Ishikawa (cell line): ENCODE measurements at regions not wholly inside any gene's neighbourhood (a gene's known extent, or its start where the extent isn't known, plus 50 kb on each side); places are given as distances from the start of the nearest gene placed in this dataset.

ENCODE experiments used
- CEBPB ChIP-seq: IDR thresholded peaks from 2 replicates; pipeline ENCODE4 v1.6.1; 2012
- CREB1 ChIP-seq: IDR thresholded peaks from 2 replicates; pipeline ENCODE4 v1.6.1; 2012; ENCODE audit warnings: low read depth
- EGR1 ChIP-seq: IDR thresholded peaks from 2 replicates; pipeline ENCODE4 v1.6.1; 2012
- EP300 ChIP-seq: IDR thresholded peaks from 2 replicates; pipeline ENCODE4 v1.6.1; 2012; ENCODE audit warnings: borderline replicate concordance
- FOXM1 ChIP-seq: IDR thresholded peaks from 2 replicates; pipeline ENCODE4 v1.6.1; 2012; ENCODE audit warnings: low read depth, borderline replicate concordance
- NFIC ChIP-seq: IDR thresholded peaks from 2 replicates; pipeline ENCODE4 v1.6.1; 2012
- RAD21 ChIP-seq: IDR thresholded peaks from 2 replicates; pipeline ENCODE4 v1.6.1; 2012; ENCODE audit warnings: low read depth
- TAF1 ChIP-seq: IDR thresholded peaks from 2 replicates; pipeline ENCODE4 v1.6.1; 2012; ENCODE audit warnings: low read depth, mild to moderate bottlenecking
- TCF12 ChIP-seq: IDR thresholded peaks from 2 replicates; pipeline ENCODE4 v1.6.1; 2012; ENCODE audit warnings: low read depth
- TEAD4 ChIP-seq: IDR thresholded peaks from 2 replicates; pipeline ENCODE4 v1.6.1; 2012
- YY1 ChIP-seq: IDR thresholded peaks from 2 replicates; pipeline ENCODE4 v1.6.1; 2012; ENCODE audit warnings: low read depth
- ZBTB7A ChIP-seq: IDR thresholded peaks from 2 replicates; pipeline ENCODE4 v1.6.1; 2012; ENCODE audit warnings: low read depth
- TF ChIP-seq, protein P1 (sequence below): IDR thresholded peaks from 2 replicates; pipeline ENCODE4 v1.6.1; 2012
- TF ChIP-seq, protein P2 (sequence below): IDR thresholded peaks from 2 replicates; pipeline ENCODE4 v1.6.1; 2012; ENCODE audit warnings: low read depth, mild to moderate bottlenecking
- TF ChIP-seq, protein P3 (sequence below): IDR thresholded peaks from 2 replicates; pipeline ENCODE4 v1.6.1; 2012

DNA sequence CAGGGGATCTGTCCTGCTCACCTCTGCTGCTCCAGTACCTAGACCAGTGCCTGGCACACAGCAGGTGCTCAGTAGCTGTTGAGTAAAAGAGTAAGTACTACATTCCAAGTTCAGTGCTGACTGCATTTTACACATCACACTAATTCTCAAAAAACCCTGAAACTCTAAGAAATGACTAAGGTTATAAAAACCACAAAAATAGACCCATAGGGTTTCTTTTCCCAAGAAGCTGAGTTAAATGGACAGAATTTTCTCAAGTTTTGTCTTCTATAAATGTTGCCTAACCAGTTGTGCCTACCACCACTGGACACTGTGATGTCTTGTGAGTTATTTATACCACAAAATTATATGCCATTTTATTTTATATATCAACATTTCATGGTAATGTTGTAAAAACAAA is 78.9 kb upstream of the RXFP1 start:
- TF ChIP-seq CEBPB = no peak
- TF ChIP-seq TAF1 = no peak
- no peak for TF ChIP-seq EP300

DNA sequence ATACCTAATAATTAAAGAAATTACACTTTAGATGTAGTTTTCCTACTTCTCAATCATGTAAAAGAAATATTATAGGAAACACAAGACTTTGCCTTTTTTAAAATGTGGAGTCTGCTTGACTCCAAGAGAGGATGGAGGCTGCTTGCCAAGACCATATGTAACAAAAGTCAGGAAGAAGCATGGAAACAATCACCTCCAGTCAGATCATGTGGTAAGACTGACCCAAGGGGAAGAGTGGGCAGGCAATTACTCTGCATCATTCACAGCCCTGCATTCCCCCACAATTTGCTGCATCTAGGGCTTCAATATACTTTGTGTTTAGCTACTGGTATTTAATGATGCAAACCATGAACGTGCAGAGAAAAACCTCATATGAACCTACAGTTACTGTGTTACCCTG is 78.0 kb upstream of the RXFP1 start:
- no peak for TF ChIP-seq TEAD4
- TF ChIP-seq TAF1 = no peak
- TF ChIP-seq RAD21 = no peak
- no peak for TF ChIP-seq YY1
- no peak for TF ChIP-seq NFIC
- TF ChIP-seq, protein P1, sequence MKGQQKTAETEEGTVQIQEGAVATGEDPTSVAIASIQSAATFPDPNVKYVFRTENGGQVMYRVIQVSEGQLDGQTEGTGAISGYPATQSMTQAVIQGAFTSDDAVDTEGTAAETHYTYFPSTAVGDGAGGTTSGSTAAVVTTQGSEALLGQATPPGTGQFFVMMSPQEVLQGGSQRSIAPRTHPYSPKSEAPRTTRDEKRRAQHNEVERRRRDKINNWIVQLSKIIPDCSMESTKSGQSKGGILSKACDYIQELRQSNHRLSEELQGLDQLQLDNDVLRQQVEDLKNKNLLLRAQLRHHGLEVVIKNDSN = no peak
- TF ChIP-seq CEBPB = no peak

DNA sequence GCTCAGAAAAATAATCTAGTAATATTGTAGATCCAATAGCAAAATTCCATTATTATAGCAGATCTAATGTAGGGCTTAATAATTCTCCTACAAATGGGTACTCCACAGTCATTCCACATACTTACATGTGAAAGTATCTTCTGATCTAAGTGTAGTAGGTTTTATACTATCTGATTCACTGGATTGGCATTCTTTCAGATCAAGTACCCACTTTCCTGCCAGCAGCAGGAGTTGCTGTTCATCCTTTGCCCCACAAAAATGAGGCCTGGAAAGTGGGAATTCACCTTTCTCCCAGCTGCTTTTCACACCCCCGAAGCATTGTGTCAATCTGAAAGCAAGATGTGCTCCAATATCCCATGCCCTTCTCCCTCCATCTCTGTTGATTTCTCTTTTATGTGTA is 77.1 kb upstream of the RXFP1 start:
- TF ChIP-seq TAF1 (no peak), EP300 (no peak), TEAD4 (no peak), CEBPB (no peak), TCF12 (no peak), RAD21 (no peak), FOXM1 (no peak), ZBTB7A (no peak), NFIC (no peak), YY1 (no peak)
- TF ChIP-seq, protein P1 = no peak
- TF ChIP-seq, protein P2, sequence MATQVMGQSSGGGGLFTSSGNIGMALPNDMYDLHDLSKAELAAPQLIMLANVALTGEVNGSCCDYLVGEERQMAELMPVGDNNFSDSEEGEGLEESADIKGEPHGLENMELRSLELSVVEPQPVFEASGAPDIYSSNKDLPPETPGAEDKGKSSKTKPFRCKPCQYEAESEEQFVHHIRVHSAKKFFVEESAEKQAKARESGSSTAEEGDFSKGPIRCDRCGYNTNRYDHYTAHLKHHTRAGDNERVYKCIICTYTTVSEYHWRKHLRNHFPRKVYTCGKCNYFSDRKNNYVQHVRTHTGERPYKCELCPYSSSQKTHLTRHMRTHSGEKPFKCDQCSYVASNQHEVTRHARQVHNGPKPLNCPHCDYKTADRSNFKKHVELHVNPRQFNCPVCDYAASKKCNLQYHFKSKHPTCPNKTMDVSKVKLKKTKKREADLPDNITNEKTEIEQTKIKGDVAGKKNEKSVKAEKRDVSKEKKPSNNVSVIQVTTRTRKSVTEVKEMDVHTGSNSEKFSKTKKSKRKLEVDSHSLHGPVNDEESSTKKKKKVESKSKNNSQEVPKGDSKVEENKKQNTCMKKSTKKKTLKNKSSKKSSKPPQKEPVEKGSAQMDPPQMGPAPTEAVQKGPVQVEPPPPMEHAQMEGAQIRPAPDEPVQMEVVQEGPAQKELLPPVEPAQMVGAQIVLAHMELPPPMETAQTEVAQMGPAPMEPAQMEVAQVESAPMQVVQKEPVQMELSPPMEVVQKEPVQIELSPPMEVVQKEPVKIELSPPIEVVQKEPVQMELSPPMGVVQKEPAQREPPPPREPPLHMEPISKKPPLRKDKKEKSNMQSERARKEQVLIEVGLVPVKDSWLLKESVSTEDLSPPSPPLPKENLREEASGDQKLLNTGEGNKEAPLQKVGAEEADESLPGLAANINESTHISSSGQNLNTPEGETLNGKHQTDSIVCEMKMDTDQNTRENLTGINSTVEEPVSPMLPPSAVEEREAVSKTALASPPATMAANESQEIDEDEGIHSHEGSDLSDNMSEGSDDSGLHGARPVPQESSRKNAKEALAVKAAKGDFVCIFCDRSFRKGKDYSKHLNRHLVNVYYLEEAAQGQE = no peak

DNA sequence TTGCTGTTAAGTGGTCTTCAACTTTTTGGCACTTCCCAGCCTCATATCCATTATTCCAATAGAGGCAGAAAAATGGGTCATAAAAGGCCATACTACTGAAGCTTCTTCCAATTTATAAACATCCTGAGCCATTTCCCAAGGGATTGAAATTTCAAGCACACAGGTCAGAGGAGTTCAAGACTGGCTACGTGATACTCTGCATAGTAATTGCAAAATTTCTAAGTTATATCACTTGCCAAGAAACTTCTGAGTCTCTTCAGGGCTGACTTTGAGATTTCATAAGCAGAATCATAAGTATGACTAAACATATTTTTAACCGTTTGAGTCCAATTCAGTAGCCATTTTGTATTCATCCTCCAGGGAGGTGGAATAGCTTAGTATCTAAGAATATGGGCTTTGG is 75.6 kb upstream of the RXFP1 start:
- no peak for TF ChIP-seq CREB1
- no peak for TF ChIP-seq CEBPB
- TF ChIP-seq, protein P3, sequence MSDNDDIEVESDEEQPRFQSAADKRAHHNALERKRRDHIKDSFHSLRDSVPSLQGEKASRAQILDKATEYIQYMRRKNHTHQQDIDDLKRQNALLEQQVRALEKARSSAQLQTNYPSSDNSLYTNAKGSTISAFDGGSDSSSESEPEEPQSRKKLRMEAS = no peak
- TF ChIP-seq RAD21 = no peak
- TF ChIP-seq TAF1 = no peak
- no peak for TF ChIP-seq FOXM1
- no peak for TF ChIP-seq EGR1
- no peak for TF ChIP-seq TCF12
- TF ChIP-seq TEAD4 = no peak
- TF ChIP-seq, protein P2 = no peak
- no peak for TF ChIP-seq NFIC
- no peak for TF ChIP-seq ZBTB7A
- TF ChIP-seq, protein P1 = no peak
- no peak for TF ChIP-seq EP300
- TF ChIP-seq YY1 = no peak

DNA sequence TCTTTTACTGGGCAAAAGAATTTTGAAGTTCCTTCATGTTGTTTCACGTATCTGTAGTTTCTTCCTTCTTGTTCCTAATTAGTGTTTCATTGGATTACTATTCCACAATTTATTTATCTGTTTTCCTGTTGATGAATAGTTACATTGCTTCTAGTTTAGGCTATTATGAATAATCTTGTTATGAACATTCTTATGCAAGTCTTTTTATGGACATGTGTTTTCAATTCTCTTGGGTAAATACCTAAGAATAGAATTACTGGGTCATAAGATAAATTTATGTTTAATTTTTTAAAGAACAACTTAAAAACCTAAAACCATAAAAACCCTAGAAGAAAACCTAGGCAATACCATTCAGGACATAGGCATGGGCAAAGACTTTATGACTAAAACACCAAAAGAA is 70.9 kb upstream of the RXFP1 start:
- no peak for TF ChIP-seq NFIC

DNA sequence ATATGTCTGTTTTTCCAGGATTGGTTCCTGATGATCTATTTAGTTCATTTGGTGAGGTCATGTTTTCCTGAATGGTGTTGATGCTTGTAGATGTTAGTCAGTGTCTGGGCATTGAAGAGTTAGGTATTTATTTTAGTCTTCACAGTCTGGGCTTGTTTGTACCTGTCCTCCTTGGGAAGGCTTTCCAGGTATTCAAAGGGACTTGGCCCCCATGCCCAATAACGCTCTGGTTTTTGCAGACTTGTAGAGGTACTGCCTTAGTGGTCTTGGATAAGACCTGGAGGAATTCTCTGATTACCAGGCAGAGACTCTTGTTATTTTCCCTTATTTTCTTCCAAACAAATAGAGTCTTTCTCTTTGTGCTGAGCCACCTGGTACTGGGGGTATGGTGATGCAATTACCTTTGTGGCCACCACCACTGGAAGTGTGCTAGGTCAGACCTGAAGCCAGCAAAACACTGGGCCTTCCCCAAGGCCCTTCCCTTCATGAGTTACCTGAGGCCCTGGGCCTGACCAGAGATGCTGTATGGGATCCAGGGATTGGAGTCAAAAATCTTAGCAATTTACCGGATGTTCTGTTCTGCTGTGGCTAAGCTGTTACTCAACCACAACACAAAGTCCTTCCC is 63.3 kb upstream of the RXFP1 start:
- TF ChIP-seq TCF12 (no peak), ZBTB7A (no peak), RAD21 (no peak), CREB1 (no peak)
- TF ChIP-seq, protein P3 = no peak
